GM18508 (cell line): ENCODE measurements at regions not wholly inside any gene's neighbourhood (a gene's known extent, or its start where the extent isn't known, plus 50 kb on each side); places are given as distances from the start of the nearest gene placed in this dataset.

Experiments
- ATAC-seq: cut with Tn5 transposase; IDR thresholded peaks from one replicate; pipeline ENCODE4 v1.9.1; 2021; ENCODE audit warnings: moderate number of reproducible peaks; ENCODE audit not compliant: insufficient read depth, unreplicated experiment

GRCh38 chr9:89885156-89885555 is 280.3 kb downstream of the GADD45G start:
- ATAC-seq = no peak

GRCh38 chr9:89886281-89886700 is 281.5 kb downstream of the GADD45G start:
- no peak for ATAC-seq

- no peak for ATAC-seq
Observed at GRCh38 chr9:89887286-89887685, 282.5 kb downstream of the GADD45G start.

- no peak for ATAC-seq
Observed at GRCh38 chr9:89888233-89888632, 283.4 kb downstream of the GADD45G start.

- ATAC-seq = no peak
Observed at GRCh38 chr9:89888677-89889076, 283.9 kb downstream of the GADD45G start.

- ATAC-seq = no peak
Observed at GRCh38 chr9:89889865-89890264, 285.1 kb downstream of the GADD45G start.

GRCh38 chr9:89890326-89890980 is 285.6 kb downstream of the GADD45G start:
- no peak for ATAC-seq

GRCh38 chr9:89891221-89891590 is 286.4 kb downstream of the GADD45G start:
- no peak for ATAC-seq

GRCh38 chr9:89891591-89892304 is 286.9 kb downstream of the GADD45G start:
- ATAC-seq = no peak

GRCh38 chr9:89892920-89893319 is 288.1 kb downstream of the GADD45G start:
- no peak for ATAC-seq

GRCh38 chr9:89893886-89894285 is 289.1 kb downstream of the GADD45G start:
- ATAC-seq = no peak

GRCh38 chr9:89896806-89897340 is 292.1 kb downstream of the GADD45G start:
- no peak for ATAC-seq

- no peak for ATAC-seq
Observed at GRCh38 chr9:89899573-89899972, 294.8 kb downstream of the GADD45G start.

- no peak for ATAC-seq
Observed at GRCh38 chr9:89901920-89902319, 297.1 kb downstream of the GADD45G start.

- ATAC-seq = no peak
Observed at GRCh38 chr9:89902450-89903140, 297.8 kb downstream of the GADD45G start.

GRCh38 chr9:89903141-89903475 is 298.3 kb downstream of the GADD45G start:
- no peak for ATAC-seq

- no peak for ATAC-seq
Observed at GRCh38 chr9:89905606-89906338, 301.0 kb downstream of the GADD45G start.

- ATAC-seq = no peak
Observed at GRCh38 chr9:89911721-89912604, 307.2 kb downstream of the GADD45G start.

- no peak for ATAC-seq
Observed at GRCh38 chr9:89912605-89912953, 307.8 kb downstream of the GADD45G start.

GRCh38 chr9:89915187-89915586 is 310.4 kb downstream of the GADD45G start:
- ATAC-seq = no peak
